KOPT-K1 (cell line): ENCODE measurements at regions not wholly inside any gene's neighbourhood (a gene's known extent, or its start where the extent isn't known, plus 50 kb on each side); places are given as distances from the start of the nearest gene placed in this dataset.

Experiments
- H3K27ac ChIP-seq: fragments of 200-600 bp; sonication (generic); 2 replicates; pipeline ENCODE4 v1.5.1; 2016; ENCODE audit warnings: antibody characterized with exemption, mild to moderate bottlenecking, low read depth, low read length; ENCODE audit not compliant: poor library complexity, severe bottlenecking
- H3K36me3 ChIP-seq: fragments of 200-600 bp; sonication (generic); 2 replicates; pipeline ENCODE4 v1.5.1; 2017; ENCODE audit warnings: antibody characterized with exemption, mild to moderate bottlenecking, low read length, moderate library complexity; ENCODE audit not compliant: insufficient read depth
- H3K9me3 ChIP-seq: fragments of 200-600 bp; sonication (generic); 2 replicates; pipeline ENCODE4 v1.5.1; 2017; ENCODE audit warnings: antibody characterized with exemption, low read length, mild to moderate bottlenecking; ENCODE audit not compliant: insufficient read depth, poor library complexity, severe bottlenecking

GRCh38 chr15:95987299-95987698, 343.2 kb upstream of the NR2F2 start:
- Histone ChIP-seq H3K27ac (no peak overlapping the region), H3K9me3 (no peaks in the 10 kb centered on the region)

GRCh38 chr15:95987886-95988573, 342.5 kb upstream of the NR2F2 start:
- no peaks in the 10 kb centered on the region for H3K9me3 ChIP-seq

More at GRCh38 chr15:95987299-95987698, 343.2 kb upstream of the NR2F2 start:
- no peaks in the 10 kb centered on the region for H3K36me3 ChIP-seq

GRCh38 chr15:95988574-95988887, 342.0 kb upstream of the NR2F2 start:
- Histone ChIP-seq H3K27ac (no peak overlapping the region), H3K9me3 (no peaks in the 10 kb centered on the region), H3K36me3 (no peaks in the 10 kb centered on the region)

More at GRCh38 chr15:95987886-95988573, 342.5 kb upstream of the NR2F2 start:
- Histone ChIP-seq H3K27ac (no peak overlapping the region), H3K36me3 (no peaks in the 10 kb centered on the region)

- Histone ChIP-seq H3K9me3 (no peaks in the 10 kb centered on the region), H3K27ac (no peak overlapping the region), H3K36me3 (no peaks in the 10 kb centered on the region)
These were observed 341.1 kb upstream of the NR2F2 start for GRCh38 chr15:95989392-95989791.

GRCh38 chr15:95990833-95991232, 339.7 kb upstream of the NR2F2 start:
- Histone ChIP-seq H3K36me3 (no peaks in the 10 kb centered on the region), H3K27ac (no peak overlapping the region), H3K9me3 (no peaks in the 10 kb centered on the region)

- Histone ChIP-seq H3K9me3 (no peaks in the 10 kb centered on the region), H3K36me3 (no peaks in the 10 kb centered on the region), H3K27ac (no peak overlapping the region)
These were observed 336.1 kb upstream of the NR2F2 start for GRCh38 chr15:95994418-95994817.

- H3K27ac ChIP-seq, result no peak overlapping the region
- H3K9me3 ChIP-seq, result no peaks in the 10 kb centered on the region
- H3K36me3 ChIP-seq, result no peaks in the 10 kb centered on the region
These were observed 334.9 kb upstream of the NR2F2 start for GRCh38 chr15:95995375-95996168.

GRCh38 chr15:95996494-95996893, 334.0 kb upstream of the NR2F2 start:
- Histone ChIP-seq H3K9me3 (no peaks in the 10 kb centered on the region), H3K36me3 (no peaks in the 10 kb centered on the region), H3K27ac (no peak overlapping the region)

- Histone ChIP-seq H3K9me3 (no peaks in the 10 kb centered on the region), H3K27ac (no peak overlapping the region), H3K36me3 (no peaks in the 10 kb centered on the region)
These were observed 331.6 kb upstream of the NR2F2 start for GRCh38 chr15:95998935-95999334.

- no peaks in the 10 kb centered on the region for H3K36me3 ChIP-seq
- H3K9me3 ChIP-seq, result no peaks in the 10 kb centered on the region
- no peak overlapping the region for H3K27ac ChIP-seq
These were observed 327.3 kb upstream of the NR2F2 start for GRCh38 chr15:96002890-96003859.

GRCh38 chr15:96005906-96006305, 324.6 kb upstream of the NR2F2 start:
- H3K36me3 ChIP-seq, result no peaks in the 10 kb centered on the region
- no peak overlapping the region for H3K27ac ChIP-seq
- H3K9me3 ChIP-seq, result no peaks in the 10 kb centered on the region

- no peaks in the 10 kb centered on the region for H3K36me3 ChIP-seq
- H3K27ac ChIP-seq, result no peak overlapping the region
- H3K9me3 ChIP-seq, result no peaks in the 10 kb centered on the region
These were observed 319.4 kb upstream of the NR2F2 start for GRCh38 chr15:96011136-96011535.

- no peak overlapping the region for H3K27ac ChIP-seq
- no peaks in the 10 kb centered on the region for H3K9me3 ChIP-seq
- no peaks in the 10 kb centered on the region for H3K36me3 ChIP-seq
These were observed 315.6 kb upstream of the NR2F2 start for GRCh38 chr15:96014939-96015338.

- Histone ChIP-seq H3K36me3 (no peaks in the 10 kb centered on the region), H3K27ac (no peak overlapping the region), H3K9me3 (peaks cover 4% of the 10 kb centered on the region)
These were observed 311.4 kb upstream of the NR2F2 start for GRCh38 chr15:96019114-96019513.

GRCh38 chr15:96020133-96020532, 310.4 kb upstream of the NR2F2 start:
- no peak overlapping the region for H3K27ac ChIP-seq
- no peaks in the 10 kb centered on the region for H3K36me3 ChIP-seq
- peaks cover 4% of the 10 kb centered on the region for H3K9me3 ChIP-seq
